Islet of Langerhans (tissue), 1 donor: ENCODE measurements at regions not wholly inside any gene's neighbourhood (a gene's known extent, or its start where the extent isn't known, plus 50 kb on each side); places are given as distances from the start of the nearest gene placed in this dataset.

Experiments used
- FAIRE-seq: peaks from one replicate; lab custom pipeline; 2011; peaks lifted over from hg19 to GRCh38; lab: Jason Lieb, UNC

DNA sequence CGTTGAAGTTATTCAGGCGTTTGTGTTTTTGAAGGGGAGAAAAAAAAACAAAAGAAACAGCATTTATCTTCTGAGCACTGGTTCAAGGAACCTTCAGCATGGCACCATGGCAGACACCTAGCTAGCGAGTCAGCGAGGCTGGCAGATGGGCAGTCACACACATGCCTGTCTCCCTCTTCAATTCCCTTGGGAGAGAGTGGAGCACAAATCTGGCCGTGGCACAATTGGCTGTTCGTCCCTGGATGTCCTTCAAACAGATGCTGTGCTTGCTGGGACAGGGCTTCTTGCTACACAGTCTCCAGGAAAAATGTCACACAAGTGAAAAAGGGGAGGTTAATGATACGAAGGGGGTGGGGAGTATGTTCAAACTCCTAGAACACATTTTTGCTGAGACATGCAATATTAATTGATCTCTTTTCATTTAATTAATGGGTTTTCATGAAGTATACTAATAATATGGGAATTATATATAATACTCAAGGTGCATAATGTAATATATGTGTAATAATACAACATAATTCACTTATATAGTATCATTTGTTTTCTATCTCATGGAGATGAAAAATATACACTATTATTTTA is 1674.5 kb upstream of the SLC10A2 start:
- no peak for FAIRE-seq

DNA sequence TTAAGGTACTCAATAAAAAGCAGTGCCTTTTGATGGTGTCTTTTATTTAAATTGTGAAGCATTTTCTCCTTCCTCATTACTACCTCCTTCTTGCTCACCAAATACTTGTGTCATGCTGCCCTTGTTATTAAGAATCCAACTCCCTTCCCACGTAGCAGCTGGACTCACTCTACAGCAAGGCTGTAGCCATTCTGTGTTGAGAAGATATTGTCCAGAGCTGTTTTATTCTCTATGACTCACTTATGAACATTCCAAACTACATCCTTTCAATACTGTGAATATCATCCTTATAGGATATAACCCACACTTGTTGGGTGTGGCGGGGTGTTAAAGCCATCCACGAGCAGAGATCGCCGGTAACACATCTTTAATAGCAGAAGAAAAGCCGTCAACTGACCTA is 1671.5 kb upstream of the SLC10A2 start:
- FAIRE-seq: no peak

DNA sequence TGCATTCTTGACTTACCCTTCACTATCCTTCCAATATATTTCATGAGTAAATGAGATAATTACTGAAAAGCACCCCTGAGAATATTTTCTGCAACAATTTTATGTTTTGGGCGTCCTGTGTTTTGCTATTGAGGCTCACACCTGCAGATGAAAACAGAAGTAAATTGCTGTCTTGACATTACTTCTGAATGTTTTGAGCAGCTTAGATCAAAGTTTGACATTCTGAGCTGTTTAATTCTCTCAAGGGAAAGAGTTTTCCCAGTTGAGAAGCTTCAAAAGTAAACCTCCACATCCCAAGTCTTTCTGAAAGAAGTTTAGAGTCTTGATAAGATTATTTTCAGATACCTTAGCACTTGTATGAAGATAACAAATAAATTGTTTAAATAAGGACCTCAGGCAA is 1667.2 kb upstream of the SLC10A2 start:
- no peak for FAIRE-seq

DNA sequence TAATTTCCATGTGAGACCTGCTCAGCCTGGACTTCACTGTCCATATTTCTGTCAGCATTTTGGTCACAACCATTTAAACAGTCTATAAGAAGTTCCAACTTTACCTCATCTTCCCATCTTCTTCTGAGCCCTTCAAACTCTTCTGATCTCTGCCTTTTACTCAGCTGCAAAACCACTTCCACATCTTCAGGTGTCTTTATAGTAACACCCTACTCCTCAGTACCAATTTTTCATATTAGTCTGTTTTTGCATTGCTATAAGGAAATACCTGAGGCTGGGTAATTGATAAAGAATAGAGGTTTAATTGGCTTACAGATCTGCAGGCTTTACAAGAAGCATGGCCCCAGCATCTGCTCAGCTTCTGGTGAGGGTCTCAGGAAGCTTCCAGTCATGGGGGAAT is 1648.9 kb upstream of the SLC10A2 start:
- FAIRE-seq: no peak

DNA sequence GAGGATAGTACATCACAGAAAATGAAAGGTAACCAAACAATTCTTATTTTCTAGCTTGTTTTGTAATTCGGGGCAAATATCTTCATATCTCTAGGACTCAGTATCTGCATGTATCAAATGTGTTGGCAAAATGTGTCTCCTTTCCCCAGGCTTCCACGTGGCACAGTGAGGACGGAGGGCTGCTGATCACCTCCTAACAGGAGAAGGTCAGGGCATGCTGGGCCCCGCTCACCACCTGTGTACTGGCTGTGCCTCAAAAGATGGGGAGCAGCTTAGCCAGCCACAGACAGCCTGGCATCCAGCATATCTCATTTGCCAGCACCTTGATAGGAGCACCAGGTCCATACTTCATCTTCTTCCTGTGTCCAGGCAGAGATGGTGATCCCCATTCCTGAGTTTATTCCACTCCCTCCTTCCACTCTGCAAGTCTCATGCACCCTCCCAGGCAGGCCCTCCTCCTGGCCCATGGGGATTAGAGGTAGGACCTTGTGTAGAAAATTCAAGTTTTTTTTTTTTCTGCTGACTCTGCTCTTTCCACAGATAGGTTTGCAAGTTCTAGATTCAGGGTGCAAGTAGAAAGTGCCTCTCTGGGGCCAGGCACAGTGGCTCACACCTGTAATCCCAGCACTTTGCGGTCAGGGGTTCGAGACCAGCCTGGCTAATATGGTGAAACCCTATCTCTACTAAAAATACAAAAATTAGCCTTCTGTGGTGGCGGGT is 1639.0 kb upstream of the SLC10A2 start:
- FAIRE-seq: no peak

- no peak for FAIRE-seq
Measured at GRCh38 chr13:104701591-104701990, 1635.4 kb upstream of the SLC10A2 start.

GRCh38 chr13:104694397-104694796 is 1628.2 kb upstream of the SLC10A2 start:
- FAIRE-seq: no peak

- FAIRE-seq: no peak
Measured at GRCh38 chr13:104693126-104693525, 1626.9 kb upstream of the SLC10A2 start.

- FAIRE-seq: no peak
Measured at GRCh38 chr13:104691767-104692467, 1625.7 kb upstream of the SLC10A2 start.

- no peak for FAIRE-seq
Measured at GRCh38 chr13:104686484-104686883, 1620.3 kb upstream of the SLC10A2 start.

DNA sequence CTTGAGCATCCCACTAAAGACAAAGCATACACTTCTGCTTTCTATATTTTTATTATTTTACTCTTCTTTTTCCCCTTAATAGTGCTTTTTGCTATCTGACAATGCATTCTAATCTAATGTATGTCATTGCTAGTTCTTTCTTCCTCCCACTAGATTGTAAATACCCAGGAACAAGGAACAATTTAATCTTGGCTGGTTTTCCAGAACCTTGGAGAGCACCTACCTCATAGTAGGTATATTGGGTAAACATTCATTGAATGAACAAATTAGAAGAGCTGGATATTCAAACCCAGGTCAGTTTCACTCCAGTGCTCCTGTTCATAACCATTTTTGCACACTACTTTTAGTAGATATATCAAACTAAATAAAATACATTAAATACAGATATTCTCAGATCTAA is 1617.6 kb upstream of the SLC10A2 start:
- no peak for FAIRE-seq

GRCh38 chr13:104678161-104678560 is 1611.9 kb upstream of the SLC10A2 start:
- no peak for FAIRE-seq

GRCh38 chr13:104671901-104672300 is 1605.7 kb upstream of the SLC10A2 start:
- FAIRE-seq: no peak

GRCh38 chr13:104657196-104657595 is 1591.0 kb upstream of the SLC10A2 start:
- no peak for FAIRE-seq

GRCh38 chr13:104650431-104650830 is 1584.2 kb upstream of the SLC10A2 start:
- FAIRE-seq: no peak

- no peak for FAIRE-seq
Measured at GRCh38 chr13:104648291-104648690, 1582.1 kb upstream of the SLC10A2 start.

DNA sequence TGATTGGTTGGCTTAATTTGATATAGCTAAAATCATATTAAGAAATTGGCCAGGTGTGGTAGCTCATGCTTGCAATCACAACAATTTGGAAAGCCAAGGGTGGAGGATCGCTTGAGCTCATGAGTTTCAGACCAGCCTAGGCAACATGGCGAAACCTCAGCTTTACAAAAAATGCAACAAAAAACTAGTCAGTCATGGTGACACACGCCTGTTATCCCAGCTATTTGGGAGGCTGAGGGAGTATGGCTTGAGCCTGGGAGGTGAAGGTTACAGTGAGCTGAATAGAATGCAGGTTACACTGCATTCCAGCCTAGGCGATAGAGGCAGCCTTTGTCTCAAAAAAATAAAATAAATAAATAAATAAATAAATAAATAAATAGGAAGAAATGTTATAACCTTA is 1579.6 kb upstream of the SLC10A2 start:
- FAIRE-seq: no peak

- no peak for FAIRE-seq
Measured at GRCh38 chr13:104641309-104641708, 1575.1 kb upstream of the SLC10A2 start.

DNA sequence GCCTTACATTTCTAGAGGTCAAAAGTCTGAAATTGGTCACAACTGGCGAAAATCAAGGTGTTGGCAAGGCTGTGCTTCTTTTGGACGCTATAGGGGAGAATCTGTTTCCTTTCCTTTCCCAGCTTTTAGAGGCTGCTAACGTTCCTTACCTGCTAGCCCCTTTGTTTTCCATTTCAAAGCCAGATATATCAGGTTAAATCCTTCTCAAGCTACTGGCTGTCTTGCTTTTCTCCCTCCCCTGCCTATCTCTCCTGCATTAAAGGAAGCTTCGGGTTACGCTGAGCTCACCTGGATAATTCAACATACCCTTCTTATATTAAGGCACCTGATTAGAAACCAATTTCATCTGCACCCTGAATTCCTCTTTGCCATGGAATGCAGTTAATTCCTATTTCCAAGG is 1569.7 kb upstream of the SLC10A2 start:
- FAIRE-seq: no peak

- FAIRE-seq: no peak
Measured at GRCh38 chr13:104634016-104634415, 1567.8 kb upstream of the SLC10A2 start.

DNA sequence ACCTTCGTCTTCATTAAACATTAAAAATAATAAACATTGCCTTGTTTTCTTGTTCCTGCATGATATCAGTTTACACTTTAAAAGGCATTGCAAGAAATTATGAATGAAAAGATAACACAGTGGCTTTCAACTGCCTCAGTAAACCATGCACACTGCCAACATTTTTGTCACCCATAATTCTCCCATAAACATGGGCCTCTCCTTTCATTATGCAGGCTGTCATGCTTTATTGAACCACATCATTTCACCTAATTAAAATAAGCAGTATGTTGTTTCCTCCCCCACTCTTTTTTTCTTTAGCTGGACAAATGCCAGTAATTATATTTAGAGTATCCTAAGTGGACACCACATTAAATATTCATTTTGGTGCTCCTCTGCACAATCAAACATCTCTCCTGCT is 1566.5 kb upstream of the SLC10A2 start:
- no peak for FAIRE-seq

DNA sequence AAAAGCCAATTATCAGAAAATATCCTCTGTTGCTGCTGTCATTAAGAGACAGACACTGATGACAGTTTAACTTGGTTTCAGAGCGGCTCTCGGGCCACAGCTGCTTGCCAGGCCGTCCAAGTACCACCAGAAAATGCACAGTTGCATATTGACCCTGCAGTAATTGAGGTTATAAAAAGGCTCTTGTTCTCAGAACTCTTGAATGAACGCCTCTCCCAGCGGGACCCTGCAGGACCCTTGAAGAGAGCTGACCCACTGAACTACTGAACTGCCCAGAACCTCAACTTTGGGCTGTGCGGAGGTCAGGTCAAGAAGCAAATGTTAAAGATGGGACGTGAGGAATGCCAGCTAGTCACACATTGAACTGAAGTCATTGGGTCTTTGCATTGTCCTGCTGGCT is 1559.0 kb upstream of the SLC10A2 start:
- no peak for FAIRE-seq

- no peak for FAIRE-seq
Measured at GRCh38 chr13:104616990-104617389, 1550.8 kb upstream of the SLC10A2 start.
